Mesenchymal stem cell (in vitro differentiated cells and primary cell): ENCODE measurements at regions not wholly inside any gene's neighbourhood (a gene's known extent, or its start where the extent isn't known, plus 50 kb on each side); places are given as distances from the start of the nearest gene placed in this dataset.

Experiments used
- DNase-seq: peaks from one replicate; pipeline ENCODE4 v3.0.0-alpha.2; 2013
- H2AFZ ChIP-seq: one replicate; pipeline ENCODE4 v1.6.1; 2013; ENCODE audit warnings: low read depth, mild to moderate bottlenecking, control low read depth, inconsistent platforms, low read length, moderate library complexity
- H2AK5ac ChIP-seq: 2 replicates; pipeline ENCODE4 v1.6.1; 2013; ENCODE audit warnings: low read length, moderate library complexity, mild to moderate bottlenecking, inconsistent platforms; ENCODE audit not compliant: severe bottlenecking
- H2BK120ac ChIP-seq: one replicate; pipeline ENCODE4 v1.6.1; 2013; ENCODE audit warnings: low read depth, mild to moderate bottlenecking, inconsistent platforms, low read length, moderate library complexity
- H2BK12ac ChIP-seq, 2 experiments: one replicate each; pipeline ENCODE4 v1.6.1; 2013; ENCODE audit warnings: inconsistent platforms in 2 of 2, low read length in 2 of 2, mild to moderate bottlenecking in 2 of 2, moderate library complexity in 2 of 2, control low read depth in 1 of 2
- H2BK15ac ChIP-seq: one replicate; pipeline ENCODE4 v1.6.1; 2013; ENCODE audit warnings: mild to moderate bottlenecking, low read depth, inconsistent platforms; ENCODE audit not compliant: poor library complexity, severe bottlenecking
- H2BK5ac ChIP-seq: 2 replicates; pipeline ENCODE4 v1.6.1; 2013; ENCODE audit warnings: low read depth, mild to moderate bottlenecking, low read length, control low read depth, inconsistent platforms; ENCODE audit not compliant: poor library complexity, severe bottlenecking
- H3K14ac ChIP-seq, 2 experiments: one replicate each; pipeline ENCODE4 v1.6.1; 2013; ENCODE audit warnings: inconsistent platforms in 2 of 2, low read length in 2 of 2, control low read depth in 1 of 2, mild to moderate bottlenecking in 1 of 2, moderate library complexity in 1 of 2
- H3K18ac ChIP-seq, 2 experiments: one replicate each; pipeline ENCODE4 v1.6.1; 2013; ENCODE audit warnings: inconsistent platforms in 2 of 2, low read length in 2 of 2, control low read depth in 1 of 2, low read depth in 1 of 2, mild to moderate bottlenecking in 1 of 2
- H3K23ac ChIP-seq, 2 experiments: one replicate each; pipeline ENCODE4 v1.6.1; 2013; ENCODE audit warnings: inconsistent platforms in 2 of 2, low read length in 2 of 2, mild to moderate bottlenecking in 2 of 2, moderate library complexity in 2 of 2, control low read depth in 1 of 2
- H3K27ac ChIP-seq: 2 replicates; pipeline ENCODE4 v1.5.1; 2013; ENCODE audit warnings: mild to moderate bottlenecking, moderate library complexity, low read length, control low read depth, inconsistent platforms; ENCODE audit not compliant: poor library complexity, severe bottlenecking
- H3K27me3 ChIP-seq, 2 experiments: 2 replicates each; pipeline versions ENCODE4 v1.6.1 to v1.7.0; 2013; ENCODE audit warnings: low read length in 2 of 2, mild to moderate bottlenecking in 2 of 2, moderate library complexity in 2 of 2, control low read depth in 1 of 2, inconsistent platforms in 1 of 2; ENCODE audit not compliant: control insufficient read depth in 1 of 2, insufficient read depth in 1 of 2
- H3K36me3 ChIP-seq, 2 experiments: 2 replicates each; pipeline versions ENCODE4 v1.6.1 to v1.7.0; 2013; ENCODE audit warnings: low read length in 2 of 2, control low read depth in 1 of 2, inconsistent platforms in 1 of 2, low read depth in 1 of 2, mild to moderate bottlenecking in 1 of 2; ENCODE audit not compliant: insufficient read depth in 2 of 2, control insufficient read depth in 1 of 2
- H3K4ac ChIP-seq, 2 experiments: one replicate each; pipeline ENCODE4 v1.6.1; 2013; ENCODE audit warnings: inconsistent platforms in 2 of 2, low read length in 2 of 2, mild to moderate bottlenecking in 2 of 2, moderate library complexity in 2 of 2, control low read depth in 1 of 2, low read depth in 1 of 2
- H3K4me1 ChIP-seq: 2 replicates; pipeline ENCODE4 v1.6.1; 2013; ENCODE audit warnings: low read depth, low read length, control low read depth; ENCODE audit not compliant: control insufficient read depth, insufficient read depth
- H3K4me2 ChIP-seq: 2 replicates; pipeline ENCODE4 v1.6.1; 2013; ENCODE audit warnings: low read length, mild to moderate bottlenecking, inconsistent platforms; ENCODE audit not compliant: poor library complexity, severe bottlenecking
- H3K4me3 ChIP-seq, 2 experiments: 2 replicates each; pipeline versions ENCODE4 v1.5.1 to v1.7.0; 2013; ENCODE audit warnings: low read length in 2 of 2, mild to moderate bottlenecking in 2 of 2, control low read depth in 1 of 2, low read depth in 1 of 2; ENCODE audit not compliant: insufficient read depth in 1 of 2
- H3K79me1 ChIP-seq: replicated peaks from 2 replicates; pipeline ENCODE4 v1.6.1; 2013; ENCODE audit warnings: mild to moderate bottlenecking, control low read depth, low read length, inconsistent platforms; ENCODE audit not compliant: poor library complexity, severe bottlenecking
- H3K9ac ChIP-seq: 2 replicates; pipeline ENCODE4 v1.7.0; 2013; ENCODE audit warnings: mild to moderate bottlenecking, low read length, moderate library complexity
- H3K9me3 ChIP-seq: 2 replicates; pipeline ENCODE4 v1.7.0; 2013; ENCODE audit warnings: mild to moderate bottlenecking, low read length; ENCODE audit not compliant: control insufficient read depth
- H4K8ac ChIP-seq: one replicate; pipeline ENCODE4 v1.6.1; 2013; ENCODE audit warnings: inconsistent platforms, mild to moderate bottlenecking, low read length, moderate library complexity
- H4K91ac ChIP-seq: one replicate; pipeline ENCODE4 v1.6.1; 2013; ENCODE audit warnings: mild to moderate bottlenecking, low read length, inconsistent platforms
- WGBS: methylation state at CpG from one replicate; pipeline ENCODE4 v1.1.7; 2013; ENCODE audit warnings: mixed read lengths; 5-methylcytosine and 5-hydroxymethylcytosine counted together

DNA sequence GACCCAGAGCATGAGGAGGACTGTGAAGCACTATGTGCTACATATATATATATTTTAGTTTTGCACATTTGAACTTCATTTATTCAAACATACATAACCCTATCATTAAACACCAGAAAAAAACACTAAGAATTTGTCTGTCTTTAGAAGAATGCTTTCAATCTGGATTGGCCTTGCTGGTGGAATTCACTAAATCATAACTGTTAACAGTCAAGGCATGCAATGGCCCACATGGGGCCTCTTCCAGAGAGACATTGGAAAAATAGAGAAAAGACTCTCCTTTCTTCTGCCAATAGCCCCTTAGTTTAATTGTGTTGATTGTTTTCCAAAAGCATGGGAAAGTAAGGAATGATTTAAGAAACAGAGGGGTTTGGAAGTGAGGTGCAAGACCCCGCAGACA is 77.9 kb downstream of the MRPL32 start:
- no peak overlapping the region for H3K4me3 ChIP-seq
- H2AK5ac ChIP-seq = no peak overlapping the region
- H3K4me1 ChIP-seq = no peaks in the 10 kb centered on the region
- H3K79me1 ChIP-seq = no peaks in the 10 kb centered on the region
- no peak overlapping the region for H3K4ac ChIP-seq
- no peaks in the 10 kb centered on the region for H3K36me3 ChIP-seq
- H4K91ac ChIP-seq = no peak overlapping the region
- no peak overlapping the region for H2BK12ac ChIP-seq
- H2BK120ac ChIP-seq = no peak overlapping the region
- no peak overlapping the region for H4K8ac ChIP-seq
- no peak overlapping the region for H3K23ac ChIP-seq
- H3K9me3 ChIP-seq = no peaks in the 10 kb centered on the region
- H2AFZ ChIP-seq = no peak overlapping the region
- no peak overlapping the region for H2BK5ac ChIP-seq
- DNase-seq = no peak
- H3K4me2 ChIP-seq = no peak overlapping the region
- 89% methylated on average over 1 of the region's 1 CpG for WGBS
- H3K18ac ChIP-seq = no peak overlapping the region
- no peak overlapping the region for H3K9ac ChIP-seq
- peaks cover 0 to 5% of the 10 kb centered on the region in 2 experiments for H3K27me3 ChIP-seq
- H2BK15ac ChIP-seq = no peak overlapping the region
- H3K14ac ChIP-seq = no peak overlapping the region
- H3K27ac ChIP-seq = no peak overlapping the region

DNA sequence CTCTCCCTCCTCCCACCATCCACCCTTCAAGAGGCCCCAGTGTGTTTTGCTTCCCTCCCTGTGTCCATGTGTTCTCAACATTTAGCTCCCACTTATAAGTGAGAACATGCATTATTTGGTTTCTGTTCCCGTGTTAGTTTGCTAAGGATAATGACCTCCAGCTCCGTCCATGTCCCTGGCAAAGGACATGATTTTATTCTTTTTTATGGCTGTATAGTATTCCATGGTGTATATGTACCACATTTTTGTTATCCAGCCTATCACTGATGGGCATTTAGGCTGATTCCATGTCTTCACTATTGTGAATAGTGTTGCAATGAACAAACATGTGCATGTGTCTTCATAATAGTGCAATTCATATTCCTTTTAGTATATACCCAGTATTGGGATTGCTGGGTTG is 79.7 kb downstream of the MRPL32 start:
- no peak for DNase-seq
- Histone ChIP-seq H3K27ac (no peak overlapping the region), H3K14ac (no peak overlapping the region), H3K79me1 (no peaks in the 10 kb centered on the region), H3K9me3 (no peaks in the 10 kb centered on the region), H2AK5ac (no peak overlapping the region), H2BK5ac (no peak overlapping the region), H3K18ac (no peak overlapping the region), H3K4me1 (no peaks in the 10 kb centered on the region), H3K4me2 (no peak overlapping the region), H2AFZ (no peak overlapping the region), H2BK120ac (no peak overlapping the region), H3K27me3 (peaks cover 0 to 5% of the 10 kb centered on the region in 2 experiments), H3K4me3 (no peak overlapping the region), H2BK12ac (no peak overlapping the region), H3K9ac (no peak overlapping the region), H3K36me3 (no peaks in the 10 kb centered on the region), H3K4ac (no peak overlapping the region), H3K23ac (no peak overlapping the region), H2BK15ac (no peak overlapping the region), H4K91ac (no peak overlapping the region), H4K8ac (no peak overlapping the region)
- 83% methylated on average over 1 of the region's 2 CpGs for WGBS

- Histone ChIP-seq H4K8ac (no peak overlapping the region), H3K23ac (no peak overlapping the region), H3K4ac (no peak overlapping the region), H3K27me3 (peaks cover 0 to 5% of the 10 kb centered on the region in 2 experiments), H3K79me1 (no peaks in the 10 kb centered on the region), H3K4me2 (no peak overlapping the region), H3K18ac (no peak overlapping the region), H3K4me3 (no peak overlapping the region), H4K91ac (no peak overlapping the region), H2BK15ac (no peak overlapping the region), H3K27ac (no peak overlapping the region), H3K4me1 (no peaks in the 10 kb centered on the region), H2AFZ (no peak overlapping the region), H3K14ac (no peak overlapping the region), H3K9ac (no peak overlapping the region), H2BK12ac (no peak overlapping the region), H3K9me3 (no peaks in the 10 kb centered on the region), H2AK5ac (no peak overlapping the region), H2BK5ac (no peak overlapping the region), H3K36me3 (no peaks in the 10 kb centered on the region), H2BK120ac (no peak overlapping the region)
- no peak for DNase-seq
- WGBS = 95% methylated on average over 4 of the region's 4 CpGs
Observed at GRCh38 chr7:43014406-43014805, 82.2 kb downstream of the MRPL32 start.

DNA sequence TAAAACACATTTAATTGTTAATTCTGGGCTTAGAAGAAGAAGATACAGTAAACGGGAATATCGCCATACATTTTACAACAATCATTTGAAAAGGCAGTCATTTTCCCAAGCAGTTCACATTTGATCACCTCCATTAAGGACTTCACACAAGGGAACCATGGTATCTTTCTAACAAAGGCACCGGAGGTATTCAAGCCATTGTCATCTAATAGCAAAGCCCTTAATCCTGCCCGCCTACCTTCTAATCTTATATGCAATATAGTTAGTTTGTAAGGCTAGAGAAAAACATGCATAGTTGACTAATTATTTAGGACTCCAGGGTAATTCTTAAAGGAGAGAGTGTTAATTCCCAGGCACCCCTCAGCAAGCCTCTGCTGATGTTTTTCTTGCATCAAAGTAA is 83.1 kb downstream of the MRPL32 start:
- H3K27me3 ChIP-seq = peaks cover 0 to 5% of the 10 kb centered on the region in 2 experiments
- H3K4me1 ChIP-seq = no peaks in the 10 kb centered on the region
- H3K36me3 ChIP-seq = no peaks in the 10 kb centered on the region
- H2AK5ac ChIP-seq = no peak overlapping the region
- no peak overlapping the region for H3K4me3 ChIP-seq
- no peak overlapping the region for H2BK5ac ChIP-seq
- no peak overlapping the region for H2AFZ ChIP-seq
- H3K4me2 ChIP-seq = no peak overlapping the region
- WGBS = 100% methylated on average over 2 of the region's 4 CpGs
- no peak overlapping the region for H2BK12ac ChIP-seq
- H2BK15ac ChIP-seq = no peak overlapping the region
- H3K23ac ChIP-seq = no peak overlapping the region
- no peak overlapping the region for H4K91ac ChIP-seq
- no peaks in the 10 kb centered on the region for H3K9me3 ChIP-seq
- H3K27ac ChIP-seq = no peak overlapping the region
- no peak for DNase-seq
- no peak overlapping the region for H3K14ac ChIP-seq
- H3K9ac ChIP-seq = no peak overlapping the region
- H3K79me1 ChIP-seq = no peaks in the 10 kb centered on the region
- H4K8ac ChIP-seq = no peak overlapping the region
- H3K18ac ChIP-seq = no peak overlapping the region
- no peak overlapping the region for H2BK120ac ChIP-seq
- no peak overlapping the region for H3K4ac ChIP-seq
